HG03045 (cell line): ENCODE measurements at regions not wholly inside any gene's neighbourhood (a gene's known extent, or its start where the extent isn't known, plus 50 kb on each side); places are given as distances from the start of the nearest gene placed in this dataset.

ENCODE experiments used
- ATAC-seq: cut with Tn5 transposase; IDR thresholded peaks from one replicate; pipeline ENCODE4 v1.9.1; 2021; ENCODE audit warnings: mild to moderate bottlenecking, moderate library complexity; ENCODE audit not compliant: unreplicated experiment

- ATAC-seq: peak; percentile 96
Observed at GRCh38 chr9:73219985-73220626, 68.4 kb downstream of the ANXA1 start.

- ATAC-seq: no peak
Observed at GRCh38 chr9:73223594-73223993, 71.9 kb downstream of the ANXA1 start.

- no peak for ATAC-seq
Observed at GRCh38 chr9:73229543-73229942, 77.9 kb downstream of the ANXA1 start.

GRCh38 chr9:73230251-73230650, 78.6 kb downstream of the ANXA1 start:
- no peak for ATAC-seq

GRCh38 chr9:73231203-73231602, 79.5 kb downstream of the ANXA1 start:
- ATAC-seq: no peak

GRCh38 chr9:73233359-73234007, 81.8 kb downstream of the ANXA1 start:
- no peak for ATAC-seq

GRCh38 chr9:73234008-73234360, 82.3 kb downstream of the ANXA1 start:
- no peak for ATAC-seq

- no peak for ATAC-seq
Observed at GRCh38 chr9:73237140-73237539, 85.5 kb downstream of the ANXA1 start.

GRCh38 chr9:73239570-73240265, 88.1 kb downstream of the ANXA1 start:
- no peak for ATAC-seq

GRCh38 chr9:73243078-73243477, 91.4 kb downstream of the ANXA1 start:
- no peak for ATAC-seq

- no peak for ATAC-seq
Observed at GRCh38 chr9:73259086-73259696, 107.5 kb downstream of the ANXA1 start.

- ATAC-seq: no peak
Observed at GRCh38 chr9:73260506-73260905, 108.8 kb downstream of the ANXA1 start.

GRCh38 chr9:73264631-73265030, 113.0 kb downstream of the ANXA1 start:
- ATAC-seq: no peak

- ATAC-seq: no peak
Observed at GRCh38 chr9:73265876-73266275, 114.2 kb downstream of the ANXA1 start.

- ATAC-seq: no peak
Observed at GRCh38 chr9:73269430-73270101, 117.9 kb downstream of the ANXA1 start.

- ATAC-seq: no peak
Observed at GRCh38 chr9:73270967-73271721, 119.5 kb downstream of the ANXA1 start.

- no peak for ATAC-seq
Observed at GRCh38 chr9:73280113-73280512, 128.4 kb downstream of the ANXA1 start.

GRCh38 chr9:73284377-73284776, 132.7 kb downstream of the ANXA1 start:
- ATAC-seq: no peak

- no peak for ATAC-seq
Observed at GRCh38 chr9:73294336-73294735, 142.7 kb downstream of the ANXA1 start.

- no peak for ATAC-seq
Observed at GRCh38 chr9:73325983-73326382, 174.3 kb downstream of the ANXA1 start.

- no peak for ATAC-seq
Observed at GRCh38 chr9:73327149-73327548, 175.5 kb downstream of the ANXA1 start.
